Kidney tubule cell (primary cell): ENCODE measurements at regions not wholly inside any gene's neighbourhood (a gene's known extent, or its start where the extent isn't known, plus 50 kb on each side); places are given as distances from the start of the nearest gene placed in this dataset.

ENCODE experiments used
- DNase-seq: peaks from one replicate; pipeline ENCODE4 v3.0.0-alpha.2; 2018; ENCODE audit warnings: low spot score

DNA sequence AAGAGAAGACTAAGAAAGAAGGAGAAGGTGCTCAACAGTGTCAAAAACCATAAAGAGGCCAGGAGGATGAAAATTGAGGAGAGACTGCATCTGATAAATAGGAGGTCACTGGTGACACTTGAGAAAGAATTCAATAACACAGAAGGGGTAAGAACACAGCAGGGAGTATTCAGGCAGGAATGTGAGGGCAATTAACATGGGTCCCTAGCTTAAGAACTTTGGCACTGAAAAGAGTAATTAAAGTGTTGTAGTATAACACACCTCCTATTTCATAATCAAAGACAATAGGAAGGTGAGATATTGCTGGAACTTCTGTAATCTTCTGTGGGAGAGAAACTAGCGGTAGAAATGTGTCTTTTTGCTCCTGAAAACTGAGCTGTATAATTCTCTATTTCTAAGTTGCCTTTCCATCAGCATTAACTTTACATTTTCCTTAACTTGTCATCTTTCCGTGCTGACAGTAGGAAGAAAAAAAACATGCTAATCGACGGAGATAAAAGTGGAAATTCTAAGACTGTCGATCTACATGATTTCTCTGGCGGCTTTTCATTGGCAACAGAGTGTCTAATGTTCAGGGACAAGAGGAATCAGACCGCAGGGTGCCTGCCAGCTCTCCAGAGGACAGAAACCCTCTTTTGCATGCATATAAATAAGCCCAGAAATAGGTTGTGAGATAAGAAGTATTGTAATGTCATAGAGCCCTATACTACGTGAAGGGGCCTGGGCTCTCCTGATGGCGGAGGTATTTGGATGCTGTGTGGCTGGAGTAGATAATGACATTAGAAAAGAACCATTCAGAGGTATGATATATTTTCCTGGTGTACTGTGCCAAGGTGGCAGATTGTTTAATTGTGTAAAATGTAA is 147.9 kb upstream of the GAP43 start:
- no peak for DNase-seq

DNA sequence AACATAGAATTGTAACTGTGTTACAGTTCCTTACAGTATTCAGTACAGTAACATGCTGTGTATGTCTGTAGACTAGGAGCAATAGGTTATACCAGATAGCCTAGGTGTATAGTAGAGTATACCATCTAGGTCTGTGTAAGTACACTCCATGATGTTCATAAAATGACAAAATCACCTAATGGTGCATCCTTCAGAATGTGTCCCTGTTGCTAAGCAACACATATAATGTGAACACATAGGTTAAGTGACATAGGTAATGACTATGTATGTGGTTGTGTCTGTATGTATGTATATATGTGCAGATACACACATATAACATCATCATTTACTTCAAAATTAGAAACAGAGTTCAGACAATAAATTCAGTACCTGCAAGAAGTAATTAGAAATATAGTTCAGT is 146.8 kb upstream of the GAP43 start:
- no peak for DNase-seq

DNA sequence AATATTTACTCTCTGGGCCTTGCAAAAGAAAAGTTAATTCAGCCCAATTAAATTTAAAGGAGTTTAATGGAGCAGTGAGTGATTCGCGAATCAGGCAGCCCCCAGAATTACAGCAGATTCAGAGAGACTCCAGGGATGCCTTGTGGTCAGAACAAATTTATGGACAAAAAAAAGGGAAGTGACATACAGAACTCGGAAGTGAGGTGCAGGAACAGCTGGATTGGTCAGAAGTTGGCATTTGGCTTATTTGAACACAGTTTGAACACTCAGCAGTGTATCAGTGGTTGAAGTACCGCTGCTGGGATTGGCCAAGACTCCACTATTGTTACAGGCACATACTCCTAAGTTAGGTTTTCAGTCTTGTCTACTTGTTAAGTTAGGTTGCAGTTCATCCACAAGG is 145.0 kb upstream of the GAP43 start:
- no peak for DNase-seq

DNA sequence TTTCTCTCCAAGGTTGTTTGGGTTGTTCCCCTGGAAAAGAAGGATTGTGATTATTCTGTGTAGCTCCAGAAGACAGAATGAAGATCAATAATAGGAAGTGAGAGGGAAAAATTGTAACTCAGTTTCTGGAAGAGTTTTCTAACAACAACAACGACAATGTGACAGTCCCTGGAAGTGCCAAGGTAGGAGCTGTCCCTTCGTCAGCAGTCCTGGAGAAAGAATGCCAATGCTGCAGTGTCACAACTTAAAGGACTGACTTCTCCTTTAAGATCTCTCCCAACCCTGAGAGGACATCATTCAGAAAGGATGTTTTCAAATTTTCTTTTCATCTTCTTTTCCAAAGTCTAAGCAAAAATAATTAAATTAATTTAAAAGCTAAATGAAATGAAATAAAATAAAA is 136.4 kb upstream of the GAP43 start:
- no peak for DNase-seq

DNA sequence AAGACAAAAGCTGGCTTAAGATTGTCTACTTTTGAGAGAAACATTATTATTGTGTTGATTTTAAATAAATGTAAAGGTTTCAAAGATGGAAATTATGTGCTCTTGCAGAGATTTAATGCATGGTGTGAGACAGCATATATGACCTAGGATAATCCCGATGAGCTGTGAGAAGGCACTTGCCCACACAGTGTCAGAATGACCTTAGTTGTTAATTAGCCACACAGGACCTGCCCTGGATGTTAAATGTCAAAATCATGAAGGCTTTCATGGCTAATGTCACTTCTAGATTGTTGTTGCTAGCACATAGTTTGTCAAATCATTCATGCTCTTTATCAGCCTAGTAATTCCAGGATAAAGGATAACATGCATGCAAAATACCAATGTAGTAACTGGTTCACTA is 135.3 kb upstream of the GAP43 start:
- DNase-seq = no peak

DNA sequence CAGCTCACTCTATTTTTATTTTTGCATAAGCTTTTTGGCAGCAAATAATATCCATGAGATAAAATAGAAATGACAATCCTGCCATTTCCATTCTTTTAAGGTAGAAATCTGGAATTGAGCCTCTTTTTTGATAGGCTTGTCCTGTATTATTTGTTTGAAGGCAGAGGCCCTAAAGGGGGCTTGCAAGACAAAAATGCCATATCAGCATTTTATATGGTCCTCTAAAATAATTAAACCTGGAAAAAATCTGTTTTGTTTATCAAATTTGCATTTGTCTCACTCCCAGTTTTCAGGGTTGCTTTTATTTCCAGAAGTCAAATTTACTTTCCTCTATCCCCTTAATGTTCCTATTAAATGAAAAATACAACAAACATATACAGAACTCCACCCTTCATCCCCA is 134.9 kb upstream of the GAP43 start:
- no peak for DNase-seq

DNA sequence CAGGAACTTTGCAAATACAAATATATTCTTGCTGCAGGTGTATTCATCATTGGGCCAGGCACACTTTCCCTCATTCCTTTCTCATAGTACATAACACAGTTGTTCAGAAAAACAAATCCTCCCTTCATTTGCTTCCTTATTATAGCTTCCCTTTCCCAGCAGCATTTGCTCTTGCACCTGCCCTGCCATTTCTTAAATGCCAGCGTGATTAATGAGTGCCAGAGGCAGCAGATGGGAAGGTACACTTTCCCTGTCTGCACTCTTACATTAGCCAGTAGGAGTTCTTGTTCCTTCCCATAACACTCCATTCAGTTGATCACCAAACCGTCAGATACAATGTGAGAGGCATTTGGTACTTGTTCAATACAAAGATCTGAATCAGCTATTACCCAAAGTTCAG is 128.5 kb upstream of the GAP43 start:
- no peak for DNase-seq

DNA sequence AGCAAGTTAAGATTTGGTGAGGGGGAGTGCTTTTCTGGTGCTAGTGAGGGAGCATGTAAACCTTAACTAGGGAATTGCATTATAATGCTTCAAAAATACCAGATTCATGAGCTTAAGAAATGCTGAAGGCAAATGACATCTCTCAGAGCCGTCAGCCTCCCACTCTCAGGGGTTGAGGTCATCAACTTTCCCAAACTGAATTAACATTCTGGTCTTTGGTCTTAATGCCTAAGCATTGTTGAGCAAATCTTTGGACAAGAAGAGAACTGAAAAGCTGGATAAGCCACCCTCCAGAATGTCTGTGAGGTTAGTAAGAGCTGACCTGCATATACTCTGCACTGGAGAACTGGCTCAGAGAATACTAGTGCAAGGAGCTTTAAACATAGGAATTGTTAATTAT is 124.9 kb upstream of the GAP43 start:
- DNase-seq = no peak

DNA sequence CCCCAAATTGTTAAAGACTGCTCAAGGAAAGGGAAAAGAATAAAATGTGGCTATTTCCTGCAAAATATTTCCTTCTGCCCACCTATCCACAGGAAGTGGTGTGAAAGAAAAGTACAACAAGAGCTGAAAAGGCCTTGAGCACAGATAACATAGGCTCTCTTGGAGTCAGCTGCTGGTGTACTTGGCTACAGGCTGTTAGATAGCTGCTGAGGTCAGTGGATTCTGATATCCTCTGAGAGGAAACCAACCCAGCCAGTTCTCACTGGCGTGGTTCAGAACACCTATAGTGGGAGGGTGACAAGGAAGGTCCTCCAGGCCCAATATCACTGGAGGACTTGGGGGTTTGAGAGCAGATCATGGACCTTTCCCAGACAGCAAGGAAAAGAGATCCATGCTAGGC is 124.4 kb upstream of the GAP43 start:
- no peak for DNase-seq

DNA sequence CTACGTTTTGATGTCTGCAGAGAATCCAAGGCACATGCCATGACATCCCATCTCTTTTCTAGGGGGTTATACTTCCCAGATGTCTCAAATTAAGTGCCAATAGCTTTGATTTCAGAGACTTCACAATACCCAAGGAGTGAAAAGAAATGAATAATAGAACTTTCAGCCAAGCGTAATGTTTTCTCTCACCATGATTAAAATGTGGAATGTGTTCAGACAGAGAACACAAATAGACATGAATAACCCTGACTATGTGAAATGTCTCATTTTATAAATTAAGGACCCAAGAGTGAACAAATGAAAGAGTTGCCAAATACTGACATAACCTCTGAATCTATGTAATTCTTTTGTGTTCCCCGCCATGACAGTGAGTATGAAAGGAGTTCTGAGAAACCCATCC is 123.6 kb upstream of the GAP43 start:
- DNase-seq = no peak

DNA sequence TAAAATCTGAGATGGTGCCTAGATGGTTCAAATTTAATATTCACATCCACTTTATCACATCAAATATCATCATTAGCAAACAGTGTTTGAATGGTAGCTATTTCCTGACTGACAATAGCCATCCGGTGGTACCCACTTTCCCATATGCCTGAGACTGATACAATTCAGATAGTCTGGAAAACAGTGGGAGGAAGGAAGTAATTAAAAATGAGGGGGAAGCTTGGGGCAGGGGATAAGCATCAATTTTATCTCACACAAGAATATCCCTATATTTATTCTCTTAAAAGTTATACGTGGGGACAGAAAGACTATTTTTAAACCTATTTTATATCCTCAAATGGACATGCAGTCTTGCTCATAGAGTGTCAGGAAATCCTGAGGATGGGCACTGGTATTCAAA is 122.5 kb upstream of the GAP43 start:
- DNase-seq = no peak

DNA sequence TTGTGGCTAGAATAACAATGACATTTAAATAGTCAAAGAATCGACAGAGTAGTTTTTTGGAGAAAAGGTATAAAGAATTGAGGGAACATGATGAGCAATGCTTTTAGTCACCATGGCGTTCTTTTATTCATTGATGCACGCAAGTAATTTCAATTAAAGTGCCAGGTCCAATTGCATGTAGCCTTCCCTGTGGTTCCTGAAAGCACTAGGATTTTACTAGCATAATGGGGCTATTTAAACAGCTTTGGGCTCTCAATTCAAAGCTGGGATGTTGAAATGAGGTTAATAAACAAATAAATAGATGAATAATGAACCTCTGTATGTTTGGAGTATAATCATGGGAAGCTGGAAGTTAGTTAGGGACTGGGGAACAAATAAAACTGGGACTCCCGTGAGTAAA is 121.2 kb upstream of the GAP43 start:
- no peak for DNase-seq

DNA sequence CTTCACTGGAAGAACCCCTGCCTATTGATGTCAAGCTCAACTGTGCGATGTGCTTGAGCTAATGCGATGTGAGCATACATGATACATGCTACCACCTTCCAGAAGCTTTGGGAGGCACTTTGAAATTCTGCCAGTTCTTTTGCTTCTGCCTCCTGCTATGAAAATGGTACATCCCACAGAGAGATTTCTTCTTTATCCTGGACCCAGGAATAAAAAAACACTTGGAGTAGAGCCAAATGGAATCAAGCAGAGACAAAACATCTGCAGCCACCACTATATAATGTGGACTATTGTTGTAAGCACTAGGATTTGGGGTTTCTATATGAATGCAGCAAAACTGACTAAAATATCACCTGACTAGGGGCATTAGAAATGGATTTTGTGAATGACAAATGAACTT is 119.9 kb upstream of the GAP43 start:
- no peak for DNase-seq

DNA sequence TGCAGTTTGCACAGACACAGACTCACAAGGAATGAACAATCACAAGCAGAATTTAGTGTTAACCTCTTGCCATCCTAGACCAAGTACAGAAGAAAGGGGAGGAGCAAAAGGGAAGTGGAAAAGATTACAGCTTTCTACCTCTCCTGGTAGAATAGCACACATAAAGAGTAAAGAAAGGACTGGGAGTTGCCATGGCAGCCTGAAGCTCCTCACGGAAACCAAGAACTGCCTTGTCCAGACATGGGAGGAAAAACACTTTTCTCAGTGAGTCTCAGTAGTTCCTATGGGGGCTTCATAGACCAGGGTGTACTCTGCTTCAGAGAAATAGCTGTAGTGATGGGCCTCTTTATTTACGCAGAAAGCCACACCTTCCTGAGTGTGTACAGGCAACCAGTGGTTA is 114.7 kb upstream of the GAP43 start:
- DNase-seq = no peak

DNA sequence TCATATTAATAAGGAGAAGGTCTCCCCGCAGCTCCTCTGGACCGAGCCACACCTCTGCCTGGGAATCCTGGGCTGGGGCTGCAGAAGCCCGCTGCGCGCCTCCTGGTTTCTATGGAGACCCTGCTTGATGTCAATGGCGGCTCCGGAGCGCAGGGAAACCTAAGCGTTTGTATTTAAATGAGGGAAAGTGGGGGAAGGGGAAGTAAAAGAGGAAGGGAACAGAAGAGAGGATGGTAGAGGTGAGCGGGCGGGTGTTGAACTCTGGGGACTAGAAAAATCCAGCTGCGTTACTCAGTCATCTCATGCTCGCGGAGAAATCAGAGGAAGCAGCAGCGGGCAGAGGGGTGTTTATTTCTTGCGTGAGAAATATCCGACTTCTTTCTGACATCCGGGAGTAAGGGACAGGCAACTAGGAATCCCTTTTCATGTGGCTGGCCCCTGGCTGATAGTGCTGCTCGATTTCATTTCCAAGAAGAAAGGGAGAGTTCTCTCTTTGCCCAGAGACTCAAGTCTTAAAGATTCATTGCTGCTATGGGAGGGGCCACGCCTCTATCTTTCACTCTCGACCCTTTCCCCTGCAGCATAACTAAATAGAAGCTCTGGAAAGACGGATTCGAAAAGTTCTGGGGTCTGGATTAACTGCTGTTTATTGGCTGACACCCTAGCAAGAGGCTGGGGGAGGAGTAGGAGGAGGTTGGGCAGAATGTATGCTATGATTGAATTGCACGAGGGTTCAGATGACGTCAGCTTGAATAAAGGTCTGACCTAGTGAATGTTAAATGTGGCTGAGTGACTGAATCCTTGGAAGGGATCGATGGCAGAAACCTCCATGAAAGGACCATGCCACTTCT is 110.5 kb upstream of the GAP43 start:
- peak; percentile 44 for DNase-seq

DNA sequence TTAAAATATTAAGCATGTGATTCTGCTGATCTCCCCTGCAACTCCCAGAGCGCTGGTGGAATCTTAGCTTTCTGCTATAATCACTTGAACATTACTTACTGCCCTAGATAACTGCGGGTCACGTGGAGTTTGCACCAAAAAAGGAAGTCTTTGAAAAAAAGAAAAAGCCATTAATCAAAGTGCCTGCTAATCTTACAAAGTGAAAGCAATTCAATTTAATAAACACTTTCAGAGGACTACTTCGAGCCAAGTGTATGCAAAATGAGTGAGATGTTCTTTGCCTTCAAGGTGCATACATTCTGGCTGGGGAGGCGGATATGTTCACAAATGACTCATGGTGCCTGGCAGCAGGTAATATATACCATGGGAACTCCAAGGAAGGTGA is 109.9 kb upstream of the GAP43 start:
- DNase-seq = peak; percentile 10

DNA sequence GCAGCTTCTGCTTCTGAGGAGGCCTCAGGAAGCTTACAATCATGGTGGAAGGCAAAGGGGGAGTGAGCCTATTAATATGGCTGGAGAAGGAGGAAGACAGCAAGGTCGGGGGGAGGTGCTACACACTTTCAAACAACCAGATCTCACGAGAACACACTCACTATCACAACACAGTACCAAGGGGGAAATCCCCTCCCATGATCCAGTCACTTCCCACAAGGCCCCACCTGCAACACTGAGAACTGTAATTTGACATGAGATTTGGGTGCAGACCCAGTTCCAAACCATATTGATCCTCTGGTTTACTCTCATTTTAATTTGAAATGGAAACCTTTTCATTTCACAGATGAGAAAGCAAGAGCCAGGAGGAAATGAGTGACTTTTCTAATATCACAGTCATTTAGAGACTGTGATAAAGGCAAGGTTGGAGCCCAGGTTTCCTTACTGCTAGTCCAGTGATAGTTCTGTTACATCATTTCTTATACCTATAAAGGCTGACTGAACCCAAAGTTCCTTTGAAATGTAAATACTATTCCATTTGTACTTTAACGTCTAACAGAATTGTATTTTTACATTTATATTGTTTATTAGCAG is 105.8 kb upstream of the GAP43 start:
- DNase-seq = peak; percentile 47

DNA sequence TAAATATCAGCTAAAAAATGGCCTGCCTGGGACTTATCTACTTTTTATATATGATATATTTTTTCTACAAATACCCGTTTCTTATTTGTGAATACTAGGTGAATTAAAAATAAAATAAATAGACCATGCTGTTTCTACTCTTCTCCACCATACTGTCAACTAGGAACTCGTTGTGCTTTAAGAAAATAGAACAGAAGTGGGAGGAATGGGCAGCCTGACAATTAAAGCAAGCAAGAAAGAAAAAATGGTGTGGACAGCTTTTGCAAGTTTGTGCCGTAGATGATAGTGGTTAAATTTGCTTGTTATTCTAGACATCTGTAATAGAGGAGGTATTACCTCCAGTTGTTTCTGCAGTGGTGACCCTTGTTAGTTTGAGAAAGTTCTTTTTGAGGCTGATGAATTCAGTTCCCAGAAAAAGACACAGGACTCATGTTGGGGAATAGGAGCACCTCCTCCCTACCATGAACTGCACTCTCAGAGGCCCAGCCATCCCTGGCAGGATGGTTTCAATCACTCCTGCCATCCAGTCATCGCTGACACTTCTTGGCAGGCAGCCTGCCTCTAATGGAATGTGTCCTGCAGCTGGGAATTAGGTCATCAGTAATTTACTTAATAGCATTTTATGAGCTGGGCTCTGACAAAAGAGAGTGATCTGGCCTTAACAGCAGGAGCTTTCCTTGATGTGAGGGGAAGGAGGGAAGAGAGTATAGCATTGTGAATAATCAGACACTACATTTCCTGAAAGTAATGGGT is 105.0 kb upstream of the GAP43 start:
- peak; percentile 93 for DNase-seq

DNA sequence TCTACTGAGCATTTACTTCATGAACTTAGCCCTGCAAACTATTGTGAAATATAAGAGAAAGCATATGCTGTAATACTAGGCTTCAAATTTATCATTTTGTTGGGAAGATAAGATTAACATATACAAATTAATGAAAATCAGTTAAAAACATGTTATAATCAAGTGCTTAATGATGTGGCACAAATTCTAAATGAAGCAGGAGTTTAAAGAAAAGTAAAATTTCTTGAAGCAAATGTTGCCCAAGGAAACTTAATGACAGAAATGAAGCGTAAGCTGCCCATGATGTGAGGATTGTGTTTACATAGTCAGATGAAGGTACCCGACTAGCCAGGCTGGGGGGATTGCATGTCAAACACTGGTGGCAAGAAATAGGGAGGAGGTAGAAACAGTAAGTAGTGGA is 103.1 kb upstream of the GAP43 start:
- DNase-seq = no peak

DNA sequence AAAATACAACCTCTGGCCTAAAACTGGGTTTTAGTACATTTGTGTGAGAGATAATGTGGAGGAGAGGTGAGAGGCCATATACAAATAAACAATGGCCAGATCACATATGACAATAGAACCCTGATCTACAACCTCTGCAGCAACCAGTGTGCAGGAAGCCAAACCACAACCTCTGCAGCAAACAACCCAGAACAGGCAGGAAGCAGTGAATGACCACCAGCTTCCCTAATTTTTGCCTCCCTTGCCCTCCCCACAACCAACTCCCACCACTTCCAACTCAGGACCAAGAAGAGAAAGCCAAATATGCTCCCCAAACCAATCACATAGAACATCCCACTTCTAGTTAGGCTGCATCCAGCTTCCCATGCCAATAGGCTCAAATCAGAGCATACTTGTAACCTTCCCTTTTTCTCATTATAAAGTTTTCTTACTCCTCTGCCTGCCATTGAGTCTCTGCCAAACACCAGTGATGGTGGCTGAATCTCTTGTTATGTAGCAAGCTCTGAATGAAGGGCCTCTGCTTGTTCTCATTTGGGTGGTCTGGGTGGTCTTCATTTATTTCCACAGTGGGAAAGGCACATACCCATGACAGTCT is 102.6 kb upstream of the GAP43 start:
- no peak for DNase-seq

DNA sequence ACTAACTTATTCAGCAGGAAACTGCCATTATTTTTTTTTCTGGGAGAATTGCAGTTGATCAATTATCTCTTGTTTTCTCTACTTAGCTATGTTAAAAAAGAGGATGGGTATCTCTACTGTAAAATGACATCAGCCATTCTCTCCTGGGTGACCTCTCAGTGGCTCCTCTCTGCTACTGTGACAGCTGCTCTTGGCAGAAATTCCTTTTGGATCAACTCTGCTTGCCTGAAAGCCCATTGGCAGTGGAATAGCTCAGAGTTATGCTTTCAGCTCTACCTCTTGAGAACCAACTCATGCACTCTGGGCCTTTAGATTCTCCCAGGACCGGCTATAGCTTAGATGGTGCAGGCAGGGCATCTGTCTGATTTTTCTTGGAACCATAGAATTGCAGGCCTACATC is 99.9 kb upstream of the GAP43 start:
- no peak for DNase-seq

DNA sequence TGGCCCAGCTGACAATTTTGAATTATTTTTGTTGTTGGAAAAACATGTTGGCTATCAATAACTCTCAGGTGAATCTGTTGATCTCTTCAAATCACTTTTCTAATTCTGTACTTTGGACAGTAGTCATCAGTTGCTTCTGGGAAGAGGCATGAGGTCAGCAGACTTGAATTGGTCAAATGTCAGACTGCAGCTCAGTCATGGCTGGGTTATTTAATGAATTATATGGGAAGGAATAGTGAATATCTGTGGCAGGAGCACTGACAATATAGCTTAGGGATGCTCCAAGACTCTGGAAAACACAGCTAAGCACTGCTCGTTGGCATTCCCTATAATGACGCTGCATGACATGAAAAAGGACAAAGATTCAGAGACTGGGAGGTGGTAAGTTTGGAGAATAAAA is 98.8 kb upstream of the GAP43 start:
- DNase-seq = peak; percentile 3
